Heart left ventricle (tissue), 16 donors: ENCODE measurements at regions not wholly inside any gene's neighbourhood (a gene's known extent, or its start where the extent isn't known, plus 50 kb on each side); places are given as distances from the start of the nearest gene placed in this dataset.

ENCODE experiments used
- ATAC-seq, 4 donors: fragments of 200-7000 bp; cut with Tn5 transposase; one replicate each; pipeline ENCODE4 v1.9.1; 2020 to 2022; ENCODE audit warnings: moderate library complexity in 4 of 4, mild to moderate bottlenecking in 3 of 4, moderate number of reproducible peaks in 1 of 4
- DNase-seq, 5 donors: peaks; one replicate each; pipeline ENCODE4 v3.0.0-alpha.2; 2020
- H3K27ac ChIP-seq, 12 donors: fragments of 200-600 bp; sonication (generic) in 4 of 12; one replicate each; pipeline versions ENCODE4 v1.5.0 to v1.8.0; 2016 to 2022; ENCODE audit warnings: mild to moderate bottlenecking in 2 of 12
- H3K27me3 ChIP-seq, 9 donors: fragments of 200-600 bp; sonication (generic) in 2 of 9; one replicate each; pipeline versions ENCODE4 v1.5.1 to v1.8.0; 2016 to 2022; ENCODE audit warnings: mild to moderate bottlenecking in 3 of 9
- H3K36me3 ChIP-seq, 9 donors: fragments of 200-600 bp; sonication (generic) in 2 of 9; one replicate each; pipeline versions ENCODE4 v1.5.0 to v1.8.0; 2018 to 2022; ENCODE audit warnings: mild to moderate bottlenecking in 2 of 9
- H3K4me1 ChIP-seq, 12 donors: fragments of 200-600 bp; sonication (generic) in 4 of 12; one replicate each; pipeline versions ENCODE4 v1.5.0 to v1.8.0; 2016 to 2022; ENCODE audit warnings: mild to moderate bottlenecking in 3 of 12
- H3K4me3 ChIP-seq, 12 donors: fragments of 200-600 bp; sonication (generic) in 4 of 12; one replicate each; pipeline versions ENCODE4 v1.5.0 to v1.8.0; 2017 to 2022; ENCODE audit warnings: mild to moderate bottlenecking in 9 of 12, moderate library complexity in 4 of 12
- H3K9me3 ChIP-seq, 12 donors: fragments of 200-600 bp; sonication (generic) in 4 of 12; one replicate each; pipeline versions ENCODE4 v1.5.0 to v1.8.0; 2016 to 2022; ENCODE audit warnings: mild to moderate bottlenecking in 1 of 12
- CTCF ChIP-seq, 12 donors: fragments of 200-600 bp; sonication (generic) in 4 of 12; IDR thresholded peaks; one replicate each; pipeline versions ENCODE4 v1.5.0 to v1.8.0; 2018 to 2022; ENCODE audit warnings: antibody characterized with exemption in 12 of 12, mild to moderate bottlenecking in 5 of 12
- POLR2A ChIP-seq, 2 donors: fragments of 450-650 bp; IDR thresholded peaks; one replicate each; pipeline ENCODE4 v1.6.1; 2017; ENCODE audit warnings: antibody characterized with exemption in 2 of 2, mild to moderate bottlenecking in 2 of 2, moderate library complexity in 2 of 2
- WGBS, 4 donors: extraction: QIAGEN DNeasy Blood & Tissue Kit in 2 of 4; methylation state at CpG; one replicate each; pipeline versions ENCODE4 v1.1.5 to v1.1.7; 2013 to 2018; 5-methylcytosine and 5-hydroxymethylcytosine counted together
- intact Hi-C, 10 donors: fragments of 100-400 bp; cut with DNase I; formaldehyde crosslinking; loops; one replicate each; pipeline versions ENCODE4 v1.11.1 to v1.14.2; 2022
- donor health status: ischemic (EF 13 %, LVEDD 7.1; RV severe dilation, severe dysfunction).
- donor health status: healthy with polysubstance abuse.
- donor health status: DM: no; HTN: yes; CAD: no.
- donor health status: DM: no; HTN: no; CAD: no.
- donor health status: ischemic (EF 25% LVEDD 6.9; RV normal size, moderate dysfunction).
- donor health status: ischemic (EF 25% LVEDD 5.7; RV mildly dilated, moderate dysfunction).
- donor health status: healthy.
- donor health status: DM: yes; HTN: yes; CAD: no.
- donor health status: ischemic (EF 35%, LVEDD 5.7; RV mildly dilated, moderate dysfunction).
- donor health status: nonischemic (EF 11% LVEDD 7.7; RV severe dilation, severe dysfunction).
- donor health status: DM: yes; HTN: yes; CAD: no.
- donor health status: PGD.
- donor health status: ischemic (EF 29% LVEDD 5.4; RV normal size, mild dysfunction).
- donor health status: nonischemic (EF 23%, LVEDD 6.1; RV moderate dilation, normal function).

- intact Hi-C loops = no loop called here
- H3K27ac ChIP-seq = no peak overlapping the region
- H3K9me3 ChIP-seq = peaks cover 0 to 4% (median 0%) of the 10 kb centered on the region in 12 donors
- H3K4me1 ChIP-seq = no peaks in the 10 kb centered on the region
- 89 to 96% (median 92%) methylated on average over 3 of the region's 3 CpGs for WGBS, 4 donors
- no peaks in the 10 kb centered on the region for H3K27me3 ChIP-seq
- TF ChIP-seq POLR2A (IDR thresholded peaks at IDR 0.05) (no peak), CTCF (IDR thresholded peaks at IDR 0.05) (no peak)
- no peak overlapping the region for H3K4me3 ChIP-seq
- no peak for DNase-seq
- no peak for ATAC-seq
- H3K36me3 ChIP-seq = no peaks in the 10 kb centered on the region
Measured at GRCh38 chr4:132737344-132737743, 411.8 kb upstream of the PCDH10 start.

- DNase-seq = no peak
- Histone ChIP-seq H3K27me3 (no peaks in the 10 kb centered on the region), H3K4me3 (no peak overlapping the region), H3K9me3 (no peaks in the 10 kb centered on the region), H3K36me3 (no peaks in the 10 kb centered on the region), H3K27ac (no peak overlapping the region), H3K4me1 (no peaks in the 10 kb centered on the region)
- intact Hi-C loops = no loop called here
- no peak for ATAC-seq
- no peak for TF ChIP-seq POLR2A (IDR thresholded peaks at IDR 0.05)
- TF ChIP-seq CTCF (IDR thresholded peaks at IDR 0.05) = no peak
Measured at GRCh38 chr4:132759199-132759780, 389.8 kb upstream of the PCDH10 start.

DNA sequence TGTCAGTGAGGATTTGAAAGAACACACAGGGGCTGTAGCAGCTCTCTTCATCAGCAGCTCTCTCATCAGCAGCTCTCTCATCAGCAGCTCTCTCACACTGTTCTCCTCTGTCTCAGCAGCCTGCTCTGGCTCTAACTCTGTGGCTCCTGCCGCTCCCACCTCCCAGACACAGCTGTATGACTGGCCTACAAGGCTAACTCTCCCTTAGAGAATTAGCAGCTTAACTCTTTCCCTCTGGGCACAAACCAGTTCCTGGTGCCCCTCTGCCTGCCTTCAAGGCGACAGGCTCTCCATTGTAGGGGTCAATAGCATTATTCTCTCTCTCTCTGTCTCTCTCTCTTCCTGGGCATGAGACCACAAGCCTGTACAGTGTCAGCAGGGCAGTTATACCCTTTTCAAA, 385.6 kb upstream of the PCDH10 start:
- H3K27me3 ChIP-seq = no peaks in the 10 kb centered on the region
- 66 to 79% (median 78%) methylated on average over 2 of the region's 2 CpGs for WGBS, 4 donors
- no peaks in the 10 kb centered on the region for H3K9me3 ChIP-seq
- no peaks in the 10 kb centered on the region for H3K36me3 ChIP-seq
- intact Hi-C loops = no loop called here
- TF ChIP-seq CTCF (IDR thresholded peaks at IDR 0.05) (no peak), POLR2A (IDR thresholded peaks at IDR 0.05) (no peak)
- no peak for ATAC-seq
- H3K4me1 ChIP-seq = no peaks in the 10 kb centered on the region
- H3K27ac ChIP-seq = no peak overlapping the region
- H3K4me3 ChIP-seq = no peak overlapping the region
- DNase-seq = no peak

- DNase-seq (no peak), ATAC-seq (no peak)
- H3K9me3 ChIP-seq = peaks cover 0 to 2% (median 0%) of the 10 kb centered on the region in 12 donors
- no peaks in the 10 kb centered on the region for H3K27me3 ChIP-seq
- H3K4me3 ChIP-seq = no peak overlapping the region
- no peak overlapping the region for H3K27ac ChIP-seq
- no peaks in the 10 kb centered on the region for H3K36me3 ChIP-seq
- no peak for TF ChIP-seq POLR2A (IDR thresholded peaks at IDR 0.05)
- TF ChIP-seq CTCF (IDR thresholded peaks at IDR 0.05) = no peak
- no peaks in the 10 kb centered on the region for H3K4me1 ChIP-seq
- 45 to 71% (median 58%) methylated on average over 1 of the region's 1 CpG for WGBS, 4 donors
- intact Hi-C loops = no loop called here
Measured at GRCh38 chr4:132767901-132768300, 381.2 kb upstream of the PCDH10 start.
